OCI-LY7 (cell line): ENCODE measurements at regions not wholly inside any gene's neighbourhood (a gene's known extent, or its start where the extent isn't known, plus 50 kb on each side); places are given as distances from the start of the nearest gene placed in this dataset.

Experiments used
- CTCF ChIP-seq: fragments of 200-600 bp; sonication (generic); conservative IDR thresholded peaks from 2 replicates; pipeline ENCODE4 v1.5.1; 2014; ENCODE audit warnings: mild to moderate bottlenecking, antibody characterized with exemption, low read length, moderate library complexity, mixed read lengths
- EZH2phosphoT487 ChIP-seq: fragments of 200-600 bp; sonication (generic); IDR thresholded peaks from 2 replicates; pipeline ENCODE4 v1.6.1; 2018; ENCODE audit warnings: low read depth, borderline replicate concordance, mild to moderate bottlenecking, mixed run types, antibody characterized with exemption, low read length, moderate library complexity, mixed read lengths

GRCh38 chr10:121339114-121339513, 259.1 kb downstream of the FGFR2 start:
- TF ChIP-seq EZH2phosphoT487 (no peak), CTCF (no peak)
